Stimulated activated CD8-positive, alpha-beta memory T cell treated with anti-CD3 and anti-CD28 coated beads, Interleukin-4, amount 100 ng/mL, for 24 hours (primary cell): ENCODE measurements at regions not wholly inside any gene's neighbourhood (a gene's known extent, or its start where the extent isn't known, plus 50 kb on each side); places are given as distances from the start of the nearest gene placed in this dataset.

Experiments used
- DNase-seq: peaks from one replicate; pipeline ENCODE4 v3.0.0-alpha.2; 2020; ENCODE audit warnings: low read depth

- DNase-seq, result no peak
These were observed 658.5 kb downstream of the BRD1 start for GRCh38 chr22:49169074-49169744.

- no peak for DNase-seq
These were observed 659.4 kb downstream of the BRD1 start for GRCh38 chr22:49168219-49168813.

- no peak for DNase-seq
These were observed 660.9 kb downstream of the BRD1 start for GRCh38 chr22:49166746-49167145.

GRCh38 chr22:49166211-49166610, 661.5 kb downstream of the BRD1 start:
- DNase-seq, result no peak

GRCh38 chr22:49164773-49165320, 662.8 kb downstream of the BRD1 start:
- no peak for DNase-seq

- no peak for DNase-seq
These were observed 663.5 kb downstream of the BRD1 start for GRCh38 chr22:49163960-49164690.

- no peak for DNase-seq
These were observed 664.3 kb downstream of the BRD1 start for GRCh38 chr22:49163258-49163959.

GRCh38 chr22:49162841-49163240, 664.8 kb downstream of the BRD1 start:
- DNase-seq, result no peak

- no peak for DNase-seq
These were observed 666.4 kb downstream of the BRD1 start for GRCh38 chr22:49161002-49161850.

GRCh38 chr22:49160261-49161001, 667.2 kb downstream of the BRD1 start:
- no peak for DNase-seq

GRCh38 chr22:49159711-49160110, 668.0 kb downstream of the BRD1 start:
- no peak for DNase-seq

- DNase-seq, result no peak
These were observed 668.7 kb downstream of the BRD1 start for GRCh38 chr22:49158741-49159564.

GRCh38 chr22:49157529-49158339, 669.9 kb downstream of the BRD1 start:
- DNase-seq, result no peak

- DNase-seq, result no peak
These were observed 670.9 kb downstream of the BRD1 start for GRCh38 chr22:49156662-49157285.

- DNase-seq, result no peak
These were observed 671.7 kb downstream of the BRD1 start for GRCh38 chr22:49155770-49156580.

- DNase-seq, result no peak
These were observed 672.5 kb downstream of the BRD1 start for GRCh38 chr22:49155039-49155769.

GRCh38 chr22:49154433-49154832, 673.2 kb downstream of the BRD1 start:
- DNase-seq, result no peak
